Heart left ventricle (tissue), 13 donors: ENCODE measurements at regions not wholly inside any gene's neighbourhood (a gene's known extent, or its start where the extent isn't known, plus 50 kb on each side); places are given as distances from the start of the nearest gene placed in this dataset.

Experiments used
- POLR2A ChIP-seq, 2 donors: fragments of 450-650 bp; IDR thresholded peaks; one replicate each; pipeline ENCODE4 v1.6.1; 2017; ENCODE audit warnings: antibody characterized with exemption in 2 of 2, mild to moderate bottlenecking in 2 of 2, moderate library complexity in 2 of 2
- TF ChIP-seq, protein P1 (sequence below), 12 donors: fragments of 200-600 bp; sonication (generic) in 4 of 12; IDR thresholded peaks; one replicate each; pipeline versions ENCODE4 v1.5.0 to v1.8.0; 2018 to 2022; ENCODE audit warnings: antibody characterized with exemption in 12 of 12, mild to moderate bottlenecking in 5 of 12
- donor health status: ischemic (EF 13 %, LVEDD 7.1; RV severe dilation, severe dysfunction).
- donor health status: DM: no; HTN: yes; CAD: no.
- donor health status: DM: no; HTN: no; CAD: no.
- donor health status: ischemic (EF 25% LVEDD 6.9; RV normal size, moderate dysfunction).
- donor health status: ischemic (EF 25% LVEDD 5.7; RV mildly dilated, moderate dysfunction).
- donor health status: ischemic (EF 35%, LVEDD 5.7; RV mildly dilated, moderate dysfunction).
- donor health status: nonischemic (EF 11% LVEDD 7.7; RV severe dilation, severe dysfunction).
- donor health status: DM: yes; HTN: yes; CAD: no.
- donor health status: PGD.
- donor health status: ischemic (EF 29% LVEDD 5.4; RV normal size, mild dysfunction).
- donor health status: nonischemic (EF 23%, LVEDD 6.1; RV moderate dilation, normal function).

DNA sequence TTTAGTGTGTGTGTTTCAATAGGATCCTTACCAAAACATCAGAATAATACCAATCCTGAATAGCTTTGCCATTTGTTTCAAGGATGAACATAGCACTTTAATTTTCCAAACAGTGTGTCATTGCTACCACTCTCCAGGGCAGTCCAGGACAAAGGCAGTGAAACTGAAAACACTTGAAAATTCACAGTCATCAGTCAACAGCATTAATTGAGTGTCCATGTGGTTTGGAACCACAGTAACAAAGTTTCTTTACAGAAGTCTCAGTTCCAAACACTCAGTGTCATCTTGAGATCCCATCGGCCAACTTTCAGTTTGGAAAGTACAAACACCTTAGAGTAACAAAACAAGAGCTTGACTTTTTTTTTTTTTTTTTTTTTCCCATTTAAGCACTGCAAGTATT, 228.4 kb upstream of the SOX5 start:
- no peak for TF ChIP-seq POLR2A (IDR thresholded peaks at IDR 0.05)
- TF ChIP-seq, protein P1, sequence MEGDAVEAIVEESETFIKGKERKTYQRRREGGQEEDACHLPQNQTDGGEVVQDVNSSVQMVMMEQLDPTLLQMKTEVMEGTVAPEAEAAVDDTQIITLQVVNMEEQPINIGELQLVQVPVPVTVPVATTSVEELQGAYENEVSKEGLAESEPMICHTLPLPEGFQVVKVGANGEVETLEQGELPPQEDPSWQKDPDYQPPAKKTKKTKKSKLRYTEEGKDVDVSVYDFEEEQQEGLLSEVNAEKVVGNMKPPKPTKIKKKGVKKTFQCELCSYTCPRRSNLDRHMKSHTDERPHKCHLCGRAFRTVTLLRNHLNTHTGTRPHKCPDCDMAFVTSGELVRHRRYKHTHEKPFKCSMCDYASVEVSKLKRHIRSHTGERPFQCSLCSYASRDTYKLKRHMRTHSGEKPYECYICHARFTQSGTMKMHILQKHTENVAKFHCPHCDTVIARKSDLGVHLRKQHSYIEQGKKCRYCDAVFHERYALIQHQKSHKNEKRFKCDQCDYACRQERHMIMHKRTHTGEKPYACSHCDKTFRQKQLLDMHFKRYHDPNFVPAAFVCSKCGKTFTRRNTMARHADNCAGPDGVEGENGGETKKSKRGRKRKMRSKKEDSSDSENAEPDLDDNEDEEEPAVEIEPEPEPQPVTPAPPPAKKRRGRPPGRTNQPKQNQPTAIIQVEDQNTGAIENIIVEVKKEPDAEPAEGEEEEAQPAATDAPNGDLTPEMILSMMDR (IDR thresholded peaks at IDR 0.05) = no peak
